Stomach (tissue), 8 donors: ENCODE measurements at regions not wholly inside any gene's neighbourhood (a gene's known extent, or its start where the extent isn't known, plus 50 kb on each side); places are given as distances from the start of the nearest gene placed in this dataset.

Source experiments
- DNase-seq, 2 donors: peaks; one replicate each; pipeline versions ENCODE4 v3.0.0 to v3.0.0-alpha.2; 2013 to 2019
- H3K27ac ChIP-seq, 5 donors: fragments of 200-600 bp in 4 of 5; sonication (generic) in 4 of 5; one replicate each; pipeline ENCODE4 v1.5.1; 2013 to 2019; ENCODE audit warnings: mild to moderate bottlenecking in 1 of 5, moderate library complexity in 1 of 5
- H3K27me3 ChIP-seq, 3 donors: fragments of 200-600 bp; sonication (generic); one replicate each; pipeline ENCODE4 v1.5.1; 2017 to 2019; ENCODE audit warnings: mixed run types in 1 of 3
- H3K36me3 ChIP-seq, 4 donors: fragments of 200-600 bp; sonication (generic); 1 replicate in 3 of 4; 2 replicates in 1 of 4; pipeline ENCODE4 v1.5.1; 2016 to 2019
- H3K4me1 ChIP-seq, 4 donors: fragments of 200-600 bp; sonication (generic); one replicate each; pipeline ENCODE4 v1.5.1; 2016 to 2019
- H3K4me3 ChIP-seq, 4 donors: fragments of 200-600 bp; sonication (generic) in 3 of 4; one replicate each; pipeline ENCODE4 v1.5.1; 2016 to 2019; ENCODE audit warnings: mild to moderate bottlenecking in 1 of 4
- H3K9me3 ChIP-seq, 4 donors: fragments of 200-600 bp; sonication (generic); one replicate each; pipeline ENCODE4 v1.5.1; 2016 to 2019
- EP300 ChIP-seq: sonication (generic); formaldehyde crosslinking; IDR thresholded peaks from one replicate; pipeline ENCODE4 v1.6.1; 2017; ENCODE audit warnings: antibody characterized with exemption
- POLR2A ChIP-seq, 4 donors: fragments of 450-650 bp; IDR thresholded peaks; one replicate each; pipeline ENCODE4 v1.6.1; 2016; ENCODE audit warnings: antibody characterized with exemption in 4 of 4, control low read depth in 2 of 4, mild to moderate bottlenecking in 1 of 4, moderate library complexity in 1 of 4
- POLR2AphosphoS5 ChIP-seq, 3 donors: sonication (generic); formaldehyde crosslinking; IDR thresholded peaks; one replicate each; pipeline ENCODE4 v1.6.1; 2016; ENCODE audit warnings: antibody characterized with exemption in 3 of 3
- WGBS, 5 donors: extraction: QIAGEN DNeasy Blood & Tissue Kit in 3 of 5; methylation state at CpG; one replicate each; pipeline versions ENCODE4 v1.1.5 to v1.1.7; 2013 to 2018; 5-methylcytosine and 5-hydroxymethylcytosine counted together
- intact Hi-C: fragments of 100-400 bp; cut with DNase I; formaldehyde crosslinking; loops from one replicate; pipeline ENCODE4 v1.15.1; 2023; ENCODE audit warnings: low total_unique reads
- TF ChIP-seq, protein P1 (sequence below), 7 experiments: fragments of 450-650 bp in 4 of 7; fragments of 200-600 bp in 3 of 7; sonication (generic) in 3 of 7; IDR thresholded peaks; one replicate each; pipeline ENCODE4 v1.5.1; 2016 to 2019; ENCODE audit warnings: antibody characterized with exemption in 7 of 7, control low read depth in 2 of 7, mild to moderate bottlenecking in 1 of 7
- donor health status: healthy with polysubstance abuse.
- donor health status: Bipolar disorder and iron deficiency.
- donor health status: healthy.

DNA sequence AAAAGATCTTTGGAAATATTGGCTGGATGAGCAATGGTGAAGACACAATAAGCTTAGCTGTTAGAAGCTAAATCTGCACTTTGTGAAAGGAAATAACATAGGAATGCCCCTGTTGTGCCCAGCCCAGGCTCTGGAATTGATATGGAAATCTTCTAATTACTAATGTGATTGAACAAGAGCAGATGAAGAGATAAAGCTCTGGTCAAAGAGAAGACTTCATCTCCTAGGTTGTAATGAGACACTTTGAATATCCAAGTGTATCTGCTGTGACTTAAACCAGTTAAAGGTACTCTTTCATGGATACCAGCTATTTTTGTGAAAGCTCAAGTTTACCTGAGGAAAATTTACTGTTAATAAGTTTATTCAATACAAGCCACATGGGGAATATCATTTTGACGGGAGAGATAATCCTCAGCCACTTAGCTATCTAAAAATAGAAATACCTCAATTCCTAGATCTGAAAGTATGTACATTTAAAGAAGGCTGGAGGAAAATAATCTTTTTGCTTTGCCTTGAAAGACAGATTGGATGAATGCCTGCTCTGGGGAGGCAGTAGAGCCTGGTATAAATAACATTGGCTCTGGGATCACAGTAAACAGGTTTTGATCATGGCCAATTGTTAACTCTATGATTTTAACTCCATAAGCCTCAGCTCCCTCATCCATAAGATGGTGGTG, 494.0 kb upstream of the B3GALT2 start:
- H3K27me3 ChIP-seq = no peaks in the 10 kb centered on the region
- intact Hi-C loops = no loop called here
- no peak overlapping the region for H3K4me3 ChIP-seq
- TF ChIP-seq EP300 (no peak), POLR2A (IDR thresholded peaks at IDR 0.05) (no peak), POLR2AphosphoS5 (IDR thresholded peaks at IDR 0.05) (no peak)
- TF ChIP-seq, protein P1, sequence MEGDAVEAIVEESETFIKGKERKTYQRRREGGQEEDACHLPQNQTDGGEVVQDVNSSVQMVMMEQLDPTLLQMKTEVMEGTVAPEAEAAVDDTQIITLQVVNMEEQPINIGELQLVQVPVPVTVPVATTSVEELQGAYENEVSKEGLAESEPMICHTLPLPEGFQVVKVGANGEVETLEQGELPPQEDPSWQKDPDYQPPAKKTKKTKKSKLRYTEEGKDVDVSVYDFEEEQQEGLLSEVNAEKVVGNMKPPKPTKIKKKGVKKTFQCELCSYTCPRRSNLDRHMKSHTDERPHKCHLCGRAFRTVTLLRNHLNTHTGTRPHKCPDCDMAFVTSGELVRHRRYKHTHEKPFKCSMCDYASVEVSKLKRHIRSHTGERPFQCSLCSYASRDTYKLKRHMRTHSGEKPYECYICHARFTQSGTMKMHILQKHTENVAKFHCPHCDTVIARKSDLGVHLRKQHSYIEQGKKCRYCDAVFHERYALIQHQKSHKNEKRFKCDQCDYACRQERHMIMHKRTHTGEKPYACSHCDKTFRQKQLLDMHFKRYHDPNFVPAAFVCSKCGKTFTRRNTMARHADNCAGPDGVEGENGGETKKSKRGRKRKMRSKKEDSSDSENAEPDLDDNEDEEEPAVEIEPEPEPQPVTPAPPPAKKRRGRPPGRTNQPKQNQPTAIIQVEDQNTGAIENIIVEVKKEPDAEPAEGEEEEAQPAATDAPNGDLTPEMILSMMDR (IDR thresholded peaks at IDR 0.05) = no peak
- H3K4me1 ChIP-seq = peaks cover 0 to 18% (median 5%) of the 10 kb centered on the region in 4 donors
- H3K27ac ChIP-seq = no peak overlapping the region
- WGBS, 5 donors = 14 to 29% (median 23%) methylated on average over 1 of the region's 1 CpG
- no peaks in the 10 kb centered on the region for H3K36me3 ChIP-seq
- peak in 1 of 2 donors; percentile 28 for DNase-seq
- no peaks in the 10 kb centered on the region for H3K9me3 ChIP-seq

DNA sequence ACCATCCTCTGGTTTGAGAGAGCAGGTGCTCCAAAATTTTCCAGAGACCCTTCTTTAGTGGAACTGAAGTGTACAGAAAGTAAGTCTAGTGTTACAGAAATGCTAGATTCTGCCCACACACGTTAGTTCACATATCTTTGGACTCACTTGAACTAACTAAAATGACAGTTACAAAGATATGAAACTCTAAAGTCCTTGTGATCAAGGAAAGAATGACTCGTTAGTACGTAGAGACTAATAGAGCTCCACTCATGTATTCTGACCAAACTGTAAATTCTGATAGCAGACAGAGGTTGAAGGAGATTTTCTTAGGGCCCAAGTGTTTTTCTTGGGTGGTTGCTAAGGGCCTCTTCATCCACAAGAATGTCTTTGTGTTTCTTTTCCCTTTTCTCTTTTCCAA, 491.5 kb upstream of the B3GALT2 start:
- DNase-seq = no peak
- H3K27ac ChIP-seq = no peak overlapping the region
- no peak overlapping the region for H3K4me3 ChIP-seq
- intact Hi-C loops = no loop called here
- H3K36me3 ChIP-seq = no peaks in the 10 kb centered on the region
- H3K4me1 ChIP-seq = peaks cover 0 to 18% (median 5%) of the 10 kb centered on the region in 4 donors
- no peak for TF ChIP-seq POLR2A (IDR thresholded peaks at IDR 0.05)
- no peaks in the 10 kb centered on the region for H3K9me3 ChIP-seq
- no peaks in the 10 kb centered on the region for H3K27me3 ChIP-seq
- WGBS, 5 donors = 72 to 80% (median 76%) methylated on average over 3 of the region's 3 CpGs

DNA sequence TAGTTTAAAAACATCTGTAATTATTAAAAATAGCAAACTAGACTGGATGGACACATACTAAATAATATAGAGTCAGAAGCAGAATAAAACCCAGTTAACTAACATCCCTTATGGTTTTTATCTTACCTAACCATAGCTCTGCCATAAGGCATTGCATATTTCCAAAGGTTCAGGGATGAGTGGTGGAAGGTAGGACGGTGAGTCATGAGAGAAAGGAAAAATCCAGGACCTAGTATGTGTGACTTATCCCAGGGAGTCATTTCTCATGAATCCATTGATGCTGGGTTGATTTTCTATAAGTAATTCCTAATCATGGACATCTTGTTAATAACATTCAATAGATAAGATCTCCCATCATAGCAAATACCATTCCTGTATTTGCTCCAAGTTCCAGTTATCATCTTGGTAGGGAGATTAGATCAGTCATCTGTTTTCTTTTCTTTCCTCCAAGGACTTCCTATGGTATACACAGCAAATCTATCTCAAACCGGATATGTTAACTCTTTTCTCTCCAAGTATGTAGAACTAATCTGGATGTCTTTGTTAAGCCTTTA, 490.7 kb upstream of the B3GALT2 start:
- no peak overlapping the region for H3K27ac ChIP-seq
- H3K27me3 ChIP-seq = no peaks in the 10 kb centered on the region
- no peaks in the 10 kb centered on the region for H3K9me3 ChIP-seq
- intact Hi-C loops = no loop called here
- no peaks in the 10 kb centered on the region for H3K36me3 ChIP-seq
- TF ChIP-seq POLR2AphosphoS5 (IDR thresholded peaks at IDR 0.05) (no peak), POLR2A (IDR thresholded peaks at IDR 0.05) (no peak), EP300 (no peak)
- TF ChIP-seq, protein P1 (IDR thresholded peaks at IDR 0.05) = no peak
- no peak overlapping the region for H3K4me3 ChIP-seq
- no peak for DNase-seq
- peaks cover 0 to 13% (median 5%) of the 10 kb centered on the region in 4 donors for H3K4me1 ChIP-seq
- WGBS, 5 donors = 26 to 76% (median 42%) methylated on average over 2 of the region's 2 CpGs

DNA sequence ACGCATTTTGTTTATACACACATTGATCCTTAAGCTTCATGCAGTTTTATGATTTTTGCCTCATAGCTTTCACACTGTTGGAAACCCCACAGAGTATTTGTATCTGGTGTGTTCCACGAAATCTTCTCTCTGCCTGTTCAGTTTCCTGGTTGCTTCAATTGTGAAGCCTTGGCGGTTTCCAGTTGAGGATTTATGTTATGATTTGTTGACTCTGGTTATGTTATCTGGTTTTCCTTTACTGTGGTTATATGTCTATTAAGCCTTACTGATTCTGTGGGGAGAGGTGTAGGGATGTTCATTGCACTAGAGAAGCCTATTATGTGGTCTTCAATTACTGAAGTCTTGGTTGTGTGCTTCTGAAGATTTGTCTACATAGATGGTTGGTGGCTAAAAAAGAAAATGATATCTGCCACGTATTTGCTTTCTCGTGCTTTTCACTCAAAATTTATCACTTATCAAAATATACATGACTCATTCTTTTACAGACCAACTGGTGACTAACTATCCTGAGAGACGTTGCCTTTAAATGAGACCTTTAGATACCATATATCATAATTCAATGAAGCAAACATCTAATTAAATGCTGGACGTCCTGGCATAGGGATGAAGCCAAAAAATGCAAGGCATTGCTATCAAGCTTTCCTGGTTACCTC, 488.0 kb upstream of the B3GALT2 start:
- intact Hi-C loops = no loop called here
- Histone ChIP-seq H3K27ac (no peak overlapping the region), H3K36me3 (no peaks in the 10 kb centered on the region), H3K9me3 (no peaks in the 10 kb centered on the region), H3K27me3 (no peaks in the 10 kb centered on the region), H3K4me1 (no peaks in the 10 kb centered on the region), H3K4me3 (no peak overlapping the region)
- DNase-seq = no peak
- 33 to 51% (median 45%) methylated on average over 7 of the region's 7 CpGs for WGBS, 5 donors
- TF ChIP-seq, protein P1 (IDR thresholded peaks at IDR 0.05) = no peak
- no peak for TF ChIP-seq POLR2AphosphoS5 (IDR thresholded peaks at IDR 0.05)
